ENCODE measurements at regions not wholly inside any gene's neighbourhood (a gene's known extent, or its start where the extent isn't known, plus 50 kb on each side); places are given as distances from the start of the nearest gene placed in this dataset.
A peak's percentile ranks its signal among the peaks of the same experiment; 100 is the strongest.

- no peak for TF ChIP-seq ZNF629 (CRISPR knock-in tag; conservative IDR thresholded peaks at IDR 0.05)
- TF ChIP-seq, protein P1, sequence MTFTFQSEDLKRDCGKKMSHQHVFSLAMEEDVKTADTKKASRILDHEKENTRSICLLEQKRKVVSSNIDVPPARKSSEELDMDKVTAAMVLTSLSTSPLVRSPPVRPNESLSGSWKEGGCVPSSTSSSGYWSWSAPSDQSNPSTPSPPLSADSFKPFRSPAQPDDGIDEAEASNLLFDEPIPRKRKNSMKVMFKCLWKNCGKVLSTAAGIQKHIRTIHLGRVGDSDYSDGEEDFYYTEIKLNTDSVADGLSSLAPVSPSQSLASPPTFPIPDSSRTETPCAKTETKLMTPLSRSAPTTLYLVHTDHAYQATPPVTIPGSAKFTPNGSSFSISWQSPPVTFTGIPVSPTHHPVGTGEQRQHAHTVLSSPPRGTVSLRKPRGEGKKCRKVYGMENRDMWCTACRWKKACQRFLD (CRISPR knock-in tag; IDR thresholded peaks at IDR 0.05; ENCODE audit: borderline replicate concordance): no peak
- no peak for TF ChIP-seq CSRNP2 (CRISPR knock-in tag; conservative IDR thresholded peaks at IDR 0.05; ENCODE audit: low read depth)
- TF ChIP-seq, protein P2, sequence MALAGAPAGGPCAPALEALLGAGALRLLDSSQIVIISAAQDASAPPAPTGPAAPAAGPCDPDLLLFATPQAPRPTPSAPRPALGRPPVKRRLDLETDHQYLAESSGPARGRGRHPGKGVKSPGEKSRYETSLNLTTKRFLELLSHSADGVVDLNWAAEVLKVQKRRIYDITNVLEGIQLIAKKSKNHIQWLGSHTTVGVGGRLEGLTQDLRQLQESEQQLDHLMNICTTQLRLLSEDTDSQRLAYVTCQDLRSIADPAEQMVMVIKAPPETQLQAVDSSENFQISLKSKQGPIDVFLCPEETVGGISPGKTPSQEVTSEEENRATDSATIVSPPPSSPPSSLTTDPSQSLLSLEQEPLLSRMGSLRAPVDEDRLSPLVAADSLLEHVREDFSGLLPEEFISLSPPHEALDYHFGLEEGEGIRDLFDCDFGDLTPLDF (CRISPR knock-in tag; IDR thresholded peaks at IDR 0.05): no peak
- TF ChIP-seq U2AF1 (optimal IDR thresholded peaks at IDR 0.05; ENCODE audit: low read depth, low read length): no peak
- peak; percentile 55; the same call in 1 of the 2 replicates for TF ChIP-seq DMAP1 (CRISPR knock-in tag; IDR thresholded peaks at IDR 0.05)
- TF ChIP-seq, protein P3, sequence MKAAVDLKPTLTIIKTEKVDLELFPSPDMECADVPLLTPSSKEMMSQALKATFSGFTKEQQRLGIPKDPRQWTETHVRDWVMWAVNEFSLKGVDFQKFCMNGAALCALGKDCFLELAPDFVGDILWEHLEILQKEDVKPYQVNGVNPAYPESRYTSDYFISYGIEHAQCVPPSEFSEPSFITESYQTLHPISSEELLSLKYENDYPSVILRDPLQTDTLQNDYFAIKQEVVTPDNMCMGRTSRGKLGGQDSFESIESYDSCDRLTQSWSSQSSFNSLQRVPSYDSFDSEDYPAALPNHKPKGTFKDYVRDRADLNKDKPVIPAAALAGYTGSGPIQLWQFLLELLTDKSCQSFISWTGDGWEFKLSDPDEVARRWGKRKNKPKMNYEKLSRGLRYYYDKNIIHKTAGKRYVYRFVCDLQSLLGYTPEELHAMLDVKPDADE (CRISPR knock-in tag; IDR thresholded peaks at IDR 0.05): no peak
- no peak for TF ChIP-seq GABPB1 (CRISPR knock-in tag; IDR thresholded peaks at IDR 0.05)
- no peak for TF ChIP-seq ZNF136 (CRISPR knock-in tag; IDR thresholded peaks at IDR 0.05; ENCODE audit: low read depth)
- no peak for TF ChIP-seq ZNF225 (CRISPR knock-in tag; IDR thresholded peaks at IDR 0.05)
- TF ChIP-seq ZNF317 (CRISPR knock-in tag; IDR thresholded peaks at IDR 0.05): no peak
- TF ChIP-seq, protein P4, sequence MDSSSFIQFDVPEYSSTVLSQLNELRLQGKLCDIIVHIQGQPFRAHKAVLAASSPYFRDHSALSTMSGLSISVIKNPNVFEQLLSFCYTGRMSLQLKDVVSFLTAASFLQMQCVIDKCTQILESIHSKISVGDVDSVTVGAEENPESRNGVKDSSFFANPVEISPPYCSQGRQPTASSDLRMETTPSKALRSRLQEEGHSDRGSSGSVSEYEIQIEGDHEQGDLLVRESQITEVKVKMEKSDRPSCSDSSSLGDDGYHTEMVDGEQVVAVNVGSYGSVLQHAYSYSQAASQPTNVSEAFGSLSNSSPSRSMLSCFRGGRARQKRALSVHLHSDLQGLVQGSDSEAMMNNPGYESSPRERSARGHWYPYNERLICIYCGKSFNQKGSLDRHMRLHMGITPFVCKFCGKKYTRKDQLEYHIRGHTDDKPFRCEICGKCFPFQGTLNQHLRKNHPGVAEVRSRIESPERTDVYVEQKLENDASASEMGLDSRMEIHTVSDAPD (CRISPR knock-in tag; IDR thresholded peaks at IDR 0.05): no peak
- peak; percentile 26; the same call in 1 of the 2 replicates for TF ChIP-seq PATZ1 (CRISPR knock-in tag; IDR thresholded peaks at IDR 0.05)
- TF ChIP-seq TCF7 (IDR thresholded peaks at IDR 0.05; ENCODE audit: low read depth): no peak
- TF ChIP-seq POLR2A (IDR thresholded peaks at IDR 0.05; ENCODE audit: insufficient read depth in 1 of 2, low read depth in 2 of 2, low read length in 2 of 2): peak; percentile 39 to 45; a peak in 2 of 4 replicates
- TF ChIP-seq POLR2G (IDR thresholded peaks at IDR 0.05; ENCODE audit: low read depth, low read length): peak; percentile 74
- no peak for TF ChIP-seq NCOA1 (CRISPR knock-in tag; IDR thresholded peaks at IDR 0.05)
- TF ChIP-seq SOX5 (CRISPR knock-in tag; IDR thresholded peaks at IDR 0.05; ENCODE audit: borderline replicate concordance): no peak
- 0 out of 2 replicates have a peak, but pooled peaks have one; percentile 18 for TF ChIP-seq ZNF331 (CRISPR knock-in tag; IDR thresholded peaks at IDR 0.05)
- TF ChIP-seq NFYB (CRISPR knock-in tag; IDR thresholded peaks at IDR 0.05): peak; percentile 77
- no peak for TF ChIP-seq NCOA2 (CRISPR knock-in tag; IDR thresholded peaks at IDR 0.05)
- TF ChIP-seq REPIN1 (CRISPR knock-in tag; IDR thresholded peaks at IDR 0.05; ENCODE audit: borderline replicate concordance, low read depth): no peak
- TF ChIP-seq SMARCC2 (IDR thresholded peaks at IDR 0.05): no peak
These were observed 110.5 kb upstream of the FUT8 start (continued) for GRCh38 chr14:65301862-65302539.
